Sigmoid colon (tissue), 4 donors: ENCODE measurements at regions not wholly inside any gene's neighbourhood (a gene's known extent, or its start where the extent isn't known, plus 50 kb on each side); places are given as distances from the start of the nearest gene placed in this dataset.

Experiments used
- CTCF ChIP-seq, 4 experiments: fragments of 450-650 bp in 3 of 4; fragments of 200-600 bp in 1 of 4; IDR thresholded peaks; one replicate each; pipeline ENCODE4 v1.5.1; 2016 to 2019; ENCODE audit warnings: antibody characterized with exemption in 4 of 4, mild to moderate bottlenecking in 3 of 4, moderate library complexity in 2 of 4
- EP300 ChIP-seq, 4 donors: sonication (generic); formaldehyde crosslinking; IDR thresholded peaks; one replicate each; pipeline ENCODE4 v1.6.1; 2017; ENCODE audit warnings: antibody characterized with exemption in 4 of 4
- POLR2AphosphoS5 ChIP-seq, 4 donors: sonication (generic); formaldehyde crosslinking; IDR thresholded peaks; one replicate each; pipeline ENCODE4 v1.6.1; 2017; ENCODE audit warnings: antibody characterized with exemption in 4 of 4

DNA sequence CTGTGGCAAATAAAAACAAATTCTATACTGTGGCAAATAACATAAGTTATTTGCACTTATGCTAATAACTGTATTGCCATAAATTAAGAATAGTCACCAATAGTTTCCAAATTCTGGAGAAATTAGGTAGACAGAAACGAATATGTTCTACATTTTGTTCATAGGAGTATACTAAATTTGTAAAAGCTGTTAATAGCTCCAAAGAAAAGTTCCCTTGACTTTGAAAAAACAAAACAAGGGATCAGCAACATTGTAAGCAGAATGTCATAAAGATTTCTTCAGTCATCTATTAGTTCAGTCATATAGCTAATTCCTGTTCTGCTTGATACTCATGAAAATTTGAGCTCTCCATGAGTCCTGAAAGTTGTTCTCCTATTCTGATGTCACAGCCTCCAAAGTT lies 1472.8 kb downstream of the C4orf33 start:
- TF ChIP-seq CTCF (IDR thresholded peaks at IDR 0.05) (no peak), POLR2AphosphoS5 (IDR thresholded peaks at IDR 0.05) (no peak), EP300 (IDR thresholded peaks at IDR 0.05) (no peak)
